Adrenal gland (tissue), 9 donors: ENCODE measurements at regions not wholly inside any gene's neighbourhood (a gene's known extent, or its start where the extent isn't known, plus 50 kb on each side); places are given as distances from the start of the nearest gene placed in this dataset.
"Not testable (repeated sequence)": the region's sequence is repeated elsewhere in the genome, so short reads cannot be mapped to it uniquely, and the experiment has no call there.

Experiments used
- DNase-seq, 7 donors: peaks; one replicate each; pipeline ENCODE4 v3.0.0-alpha.2; 2019 to 2020
- H3K27ac ChIP-seq, 5 donors: fragments of 200-600 bp; sonication (generic) in 4 of 5; 1 replicate in 3 of 5; 2 replicates in 2 of 5; pipeline versions ENCODE4 v1.5.1 to v1.8.0; 2016 to 2020; ENCODE audit warnings: mild to moderate bottlenecking in 1 of 5
- H3K27me3 ChIP-seq: fragments of 200-600 bp; 2 replicates; pipeline ENCODE4 v1.8.0; 2021
- H3K36me3 ChIP-seq, 2 donors: fragments of 200-600 bp; replicated peaks in 1 of 2; 1 replicate in 1 of 2; 2 replicates in 1 of 2; pipeline versions ENCODE4 v1.5.1 to v1.8.0; 2018 to 2022
- H3K4me1 ChIP-seq, 2 donors: fragments of 200-600 bp; replicated peaks in 1 of 2; 1 replicate in 1 of 2; 2 replicates in 1 of 2; pipeline versions ENCODE4 v1.5.1 to v1.8.0; 2018 to 2021
- H3K4me3 ChIP-seq, 4 donors: fragments of 200-600 bp; sonication (generic) in 3 of 4; one replicate each; pipeline ENCODE4 v1.5.1; 2016 to 2018
- H3K9me3 ChIP-seq, 3 donors: fragments of 200-600 bp; sonication (generic) in 1 of 3; replicated peaks in 1 of 3; 1 replicate in 2 of 3; 2 replicates in 1 of 3; pipeline versions ENCODE4 v1.5.1 to v1.8.0; 2016 to 2021
- CTCF ChIP-seq, 6 experiments: fragments of 450-650 bp in 4 of 6; fragments of 200-600 bp in 2 of 6; sonication (generic) in 1 of 6; IDR thresholded peaks; 1 replicate in 5 of 6; 2 replicates in 1 of 6; pipeline versions ENCODE4 v1.5.1 to v1.8.0; 2016 to 2021; ENCODE audit warnings: antibody characterized with exemption in 6 of 6, mild to moderate bottlenecking in 2 of 6, moderate library complexity in 1 of 6
- POLR2A ChIP-seq, 2 donors: fragments of 450-650 bp; IDR thresholded peaks; one replicate each; pipeline ENCODE4 v1.6.1; 2017; ENCODE audit warnings: antibody characterized with exemption in 2 of 2, mild to moderate bottlenecking in 2 of 2, moderate library complexity in 1 of 2
- WGBS, 4 donors: extraction: QIAGEN DNeasy Blood & Tissue Kit in 2 of 4; methylation state at CpG; one replicate each; pipeline versions ENCODE4 v1.1.5 to v1.1.7; 2013 to 2017; 5-methylcytosine and 5-hydroxymethylcytosine counted together
- intact Hi-C, 2 donors: fragments of 100-400 bp; cut with DNase I; formaldehyde crosslinking; loops; one replicate each; pipeline versions ENCODE4 v1.14.1 to v1.15.0; 2022 to 2023
- donor health status: healthy with polysubstance abuse.
- donor health status: Bipolar disorder and iron deficiency.
- donor health status: DM: yes; HTN: yes; CAD: no.
- donor health status: DM: no; HTN: no; CAD: no.
- donor health status: DM: no; HTN: no; CAD: no.

GRCh38 chr2:239802185-239802649 is 222.9 kb downstream of the NDUFA10 start:
- 69 to 75% (median 71%) methylated on average over 21 of the region's 21 CpGs for WGBS, 4 donors
- Histone ChIP-seq H3K4me3 (no peak overlapping the region), H3K27ac (no peak overlapping the region), H3K9me3 (no peaks in the 10 kb centered on the region), H3K27me3 (no peaks in the 10 kb centered on the region), H3K4me1 (no peaks in the 10 kb centered on the region), H3K36me3 (no peaks in the 10 kb centered on the region)
- intact Hi-C loops: no loop called here
- peak in 1 of 7 donors; percentile 25 for DNase-seq
- no peak for TF ChIP-seq CTCF (IDR thresholded peaks at IDR 0.05)
- no peak for TF ChIP-seq POLR2A (IDR thresholded peaks at IDR 0.05)

- H3K27ac ChIP-seq: no peak overlapping the region
- 80 to 85% (median 83%) methylated on average over 17 to 22 of the region's 22 CpGs for WGBS, 4 donors
- TF ChIP-seq POLR2A (IDR thresholded peaks at IDR 0.05): no peak
- no peak for TF ChIP-seq CTCF (IDR thresholded peaks at IDR 0.05)
- H3K36me3 ChIP-seq: no peaks in the 10 kb centered on the region
- H3K27me3 ChIP-seq: no peaks in the 10 kb centered on the region
- intact Hi-C loops: no loop called here
- DNase-seq: peak in 1 of 7 donors; percentile 35
- H3K9me3 ChIP-seq: no peaks in the 10 kb centered on the region
- no peaks in the 10 kb centered on the region for H3K4me1 ChIP-seq
- no peak overlapping the region for H3K4me3 ChIP-seq
Measured at GRCh38 chr2:239801404-239802184, 223.5 kb downstream of the NDUFA10 start.

- intact Hi-C loops: no loop called here
- TF ChIP-seq POLR2A (IDR thresholded peaks at IDR 0.05) (no peak), CTCF (IDR thresholded peaks at IDR 0.05) (no peak)
- peak in 2 of 7 donors; percentile 6 to 14 for DNase-seq
- Histone ChIP-seq H3K36me3 (no peaks in the 10 kb centered on the region), H3K4me1 (no peaks in the 10 kb centered on the region), H3K4me3 (no peak overlapping the region), H3K27ac (no peak overlapping the region), H3K27me3 (no peaks in the 10 kb centered on the region), H3K9me3 (no peaks in the 10 kb centered on the region)
- 80 to 88% (median 86%) methylated on average over 22 of the region's 22 CpGs for WGBS, 4 donors
Measured at GRCh38 chr2:239800785-239801386, 224.3 kb downstream of the NDUFA10 start.

- no peaks in the 10 kb centered on the region for H3K36me3 ChIP-seq
- intact Hi-C loops: no loop called here
- H3K9me3 ChIP-seq: peaks cover 0 to 6% (median 0%) of the 10 kb centered on the region in 3 donors
- TF ChIP-seq CTCF (IDR thresholded peaks at IDR 0.05): no peak
- no peak for DNase-seq
- H3K27ac ChIP-seq: no peak overlapping the region
- H3K4me3 ChIP-seq: no peak overlapping the region
- peaks cover 0 to 3% of the 10 kb centered on the region in 2 donors for H3K4me1 ChIP-seq
- no peaks in the 10 kb centered on the region for H3K27me3 ChIP-seq
Measured at GRCh38 chr2:239797316-239797715, 227.8 kb downstream of the NDUFA10 start.

- peak in 1 of 7 donors; percentile 5 for DNase-seq
- H3K27ac ChIP-seq, H3K36me3 ChIP-seq, intact Hi-C loops, H3K9me3 ChIP-seq, H3K4me3 ChIP-seq, H3K4me1 ChIP-seq, H3K27me3 ChIP-seq: not testable (repeated sequence)
- WGBS, 4 donors: 93 to 98% (median 95%) methylated on average over 4 to 17 of the region's 17 CpGs
Measured at GRCh38 chr2:239795761-239796160, 229.4 kb downstream of the NDUFA10 start.
